ENCODE measurements at regions not wholly inside any gene's neighbourhood (a gene's known extent, or its start where the extent isn't known, plus 50 kb on each side); places are given as distances from the start of the nearest gene placed in this dataset.

- no peak for TF ChIP-seq CTCF (IDR thresholded peaks at IDR 0.05; ENCODE audit: extremely low read depth in 1 of 2, insufficient read depth in 1 of 2, low read depth in 1 of 2, low read length in 2 of 2)
- no peak for TF ChIP-seq MYC (IDR thresholded peaks at IDR 0.05; ENCODE audit: low read depth, low read length)
- no peak for TF ChIP-seq POLR2AphosphoS5 (IDR thresholded peaks at IDR 0.05; ENCODE audit: insufficient read depth, low read depth, low read length)
Observed at GRCh38 chr13:63542770-63543169, 2127.1 kb upstream of the PCDH20 start.

All from endothelial cell of umbilical vein (primary cell).